22Rv1 (cell line): ENCODE measurements at regions not wholly inside any gene's neighbourhood (a gene's known extent, or its start where the extent isn't known, plus 50 kb on each side); places are given as distances from the start of the nearest gene placed in this dataset.

ENCODE experiments used
- ZFX ChIP-seq: fragments of 450-650 bp; IDR thresholded peaks from 2 replicates; pipeline ENCODE4 v1.6.1; 2017; ENCODE audit warnings: antibody characterized with exemption, borderline replicate concordance
- TF ChIP-seq, protein P1 (sequence below): fragments of 450-650 bp; IDR thresholded peaks from 2 replicates; pipeline ENCODE4 v1.5.1; 2017; ENCODE audit warnings: mild to moderate bottlenecking

DNA sequence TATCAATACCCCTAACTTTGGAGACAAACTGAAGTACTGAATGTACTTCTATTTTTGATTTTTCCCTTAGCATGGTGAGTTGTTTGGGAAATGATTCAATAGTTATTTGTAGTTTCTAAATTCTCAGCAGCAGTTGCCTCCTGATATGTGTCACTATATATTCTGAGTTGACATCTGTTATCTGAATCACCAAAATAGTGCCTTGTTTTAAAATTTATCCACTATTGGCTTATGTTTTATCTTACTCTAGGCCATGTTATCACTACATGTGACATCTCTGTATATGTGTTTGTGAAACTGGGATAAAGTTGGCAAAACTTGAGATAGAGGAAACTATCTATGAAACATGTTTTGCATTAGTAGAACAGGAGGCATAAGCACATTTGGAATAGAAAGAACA lies 317.6 kb downstream of the TLE4 start:
- TF ChIP-seq, protein P1, sequence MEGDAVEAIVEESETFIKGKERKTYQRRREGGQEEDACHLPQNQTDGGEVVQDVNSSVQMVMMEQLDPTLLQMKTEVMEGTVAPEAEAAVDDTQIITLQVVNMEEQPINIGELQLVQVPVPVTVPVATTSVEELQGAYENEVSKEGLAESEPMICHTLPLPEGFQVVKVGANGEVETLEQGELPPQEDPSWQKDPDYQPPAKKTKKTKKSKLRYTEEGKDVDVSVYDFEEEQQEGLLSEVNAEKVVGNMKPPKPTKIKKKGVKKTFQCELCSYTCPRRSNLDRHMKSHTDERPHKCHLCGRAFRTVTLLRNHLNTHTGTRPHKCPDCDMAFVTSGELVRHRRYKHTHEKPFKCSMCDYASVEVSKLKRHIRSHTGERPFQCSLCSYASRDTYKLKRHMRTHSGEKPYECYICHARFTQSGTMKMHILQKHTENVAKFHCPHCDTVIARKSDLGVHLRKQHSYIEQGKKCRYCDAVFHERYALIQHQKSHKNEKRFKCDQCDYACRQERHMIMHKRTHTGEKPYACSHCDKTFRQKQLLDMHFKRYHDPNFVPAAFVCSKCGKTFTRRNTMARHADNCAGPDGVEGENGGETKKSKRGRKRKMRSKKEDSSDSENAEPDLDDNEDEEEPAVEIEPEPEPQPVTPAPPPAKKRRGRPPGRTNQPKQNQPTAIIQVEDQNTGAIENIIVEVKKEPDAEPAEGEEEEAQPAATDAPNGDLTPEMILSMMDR = no peak
- TF ChIP-seq ZFX = no peak
